Spleen (tissue), 11 donors: ENCODE measurements at regions not wholly inside any gene's neighbourhood (a gene's known extent, or its start where the extent isn't known, plus 50 kb on each side); places are given as distances from the start of the nearest gene placed in this dataset.

Source experiments
- DNase-seq: peaks from one replicate; pipeline ENCODE4 v3.0.0-alpha.2; 2020
- H3K27ac ChIP-seq, 8 donors: fragments of 200-600 bp; sonication (generic) in 7 of 8; 1 replicate in 4 of 8; 2 replicates in 4 of 8; pipeline versions ENCODE4 v1.5.0 to v1.8.0; 2016 to 2021; ENCODE audit warnings: inconsistent platforms in 4 of 8, mild to moderate bottlenecking in 4 of 8, moderate library complexity in 1 of 8
- H3K27me3 ChIP-seq, 7 donors: fragments of 200-600 bp; sonication (generic) in 6 of 7; replicated peaks in 1 of 7; 1 replicate in 4 of 7; 2 replicates in 3 of 7; pipeline versions ENCODE4 v1.5.0 to v1.8.0; 2016 to 2021; ENCODE audit warnings: inconsistent platforms in 3 of 7, mild to moderate bottlenecking in 1 of 7
- H3K36me3 ChIP-seq, 6 donors: fragments of 200-600 bp; sonication (generic) in 5 of 6; 1 replicate in 4 of 6; 2 replicates in 2 of 6; pipeline versions ENCODE4 v1.5.0 to v1.8.0; 2016 to 2021; ENCODE audit warnings: inconsistent platforms in 2 of 6
- H3K4me1 ChIP-seq, 6 donors: fragments of 200-600 bp; sonication (generic) in 5 of 6; 1 replicate in 3 of 6; 2 replicates in 3 of 6; pipeline versions ENCODE4 v1.5.0 to v1.8.0; 2016 to 2021; ENCODE audit warnings: inconsistent platforms in 3 of 6
- H3K4me3 ChIP-seq, 8 donors: fragments of 200-600 bp; sonication (generic) in 7 of 8; 1 replicate in 4 of 8; 2 replicates in 4 of 8; pipeline versions ENCODE4 v1.5.0 to v1.8.0; 2016 to 2021; ENCODE audit warnings: inconsistent platforms in 4 of 8, mild to moderate bottlenecking in 4 of 8, moderate library complexity in 2 of 8
- H3K9me3 ChIP-seq, 8 donors: fragments of 200-600 bp; sonication (generic) in 7 of 8; 1 replicate in 4 of 8; 2 replicates in 4 of 8; pipeline versions ENCODE4 v1.5.0 to v1.8.0; 2016 to 2021; ENCODE audit warnings: inconsistent platforms in 4 of 8
- CTCF ChIP-seq, 11 experiments: fragments of 200-600 bp in 7 of 11; fragments of 450-650 bp in 4 of 11; sonication (generic) in 4 of 11; IDR thresholded peaks in 8 of 11; conservative IDR thresholded peaks in 3 of 11; 1 replicate in 7 of 11; 2 replicates in 4 of 11; pipeline versions ENCODE4 v1.4.0 to v1.8.0; 2016 to 2021; ENCODE audit warnings: antibody characterized with exemption in 11 of 11, inconsistent platforms in 4 of 11, mild to moderate bottlenecking in 1 of 11
- POLR2A ChIP-seq, 3 donors: fragments of 450-650 bp; IDR thresholded peaks; one replicate each; pipeline ENCODE4 v1.5.1; 2017; ENCODE audit warnings: antibody characterized with exemption in 3 of 3, mild to moderate bottlenecking in 1 of 3
- POLR2AphosphoS5 ChIP-seq, 3 donors: sonication (generic); formaldehyde crosslinking; IDR thresholded peaks; one replicate each; pipeline ENCODE4 v1.5.1; 2017; ENCODE audit warnings: antibody characterized with exemption in 3 of 3
- WGBS, 5 donors: extraction: QIAGEN DNeasy Blood & Tissue Kit in 3 of 5; methylation state at CpG; one replicate each; pipeline versions ENCODE4 v1.1.5 to v1.1.7; 2013 to 2018; 5-methylcytosine and 5-hydroxymethylcytosine counted together
- intact Hi-C: fragments of 100-400 bp; cut with DNase I; formaldehyde crosslinking; loops from one replicate; pipeline ENCODE4 v1.15.0; 2023; ENCODE audit warnings: low total_unique reads
- donor health status: healthy with polysubstance abuse.
- donor health status: DM: no; HTN: no; CAD: no; lungs with moderate emphysema.
- donor health status: DM: no; HTN: no; CAD: no.
- donor health status: Bipolar disorder and iron deficiency.
- donor health status: healthy.
- donor health status: DM: no; HTN: no; CAD: no.
- donor health status: DM: yes; HTN: yes; CAD: no.

- Histone ChIP-seq H3K27me3 (no peaks in the 10 kb centered on the region), H3K9me3 (no peaks in the 10 kb centered on the region), H3K27ac (peak overlapping the region; percentile 22 to 87 (median 81)), H3K4me1 (peaks cover 23 to 52% (median 37%) of the 10 kb centered on the region in 6 donors), H3K4me3 (peak overlapping the region; percentile 56 to 85 (median 76)), H3K36me3 (peaks cover 0 to 26% (median 4%) of the 10 kb centered on the region in 6 donors)
- intact Hi-C loops, result no loop called here
- DNase-seq, result no peak
- 2 to 4% (median 3%) methylated on average over 16 of the region's 16 CpGs for WGBS, 5 donors
- TF ChIP-seq POLR2A (IDR thresholded peaks at IDR 0.05) (no peak), POLR2AphosphoS5 (IDR thresholded peaks at IDR 0.05) (no peak), CTCF (IDR thresholded peaks at IDR 0.05 in 8 of 11, conservative IDR thresholded peaks at IDR 0.05 in 3 of 11) (no peak)
These were observed 115.9 kb upstream of the GRK3 start for GRCh38 chr22:25448435-25449051.

GRCh38 chr22:25449781-25450317 lies 114.6 kb upstream of the GRK3 start:
- peak overlapping the region in 3 of 8 donors; percentile 75 to 78 (median 78) for H3K4me3 ChIP-seq
- 87 to 90% (median 89%) methylated on average over 9 of the region's 9 CpGs for WGBS, 5 donors
- intact Hi-C loops, result no loop called here

GRCh38 chr22:25451480-25452114 lies 112.9 kb upstream of the GRK3 start:
- DNase-seq, result no peak
- no peak overlapping the region for H3K4me3 ChIP-seq
- intact Hi-C loops, result no loop called here
- H3K27me3 ChIP-seq, result no peaks in the 10 kb centered on the region
- no peak overlapping the region for H3K27ac ChIP-seq
- H3K36me3 ChIP-seq, result peaks cover 0 to 52% (median 23%) of the 10 kb centered on the region in 6 donors
- peaks cover 23 to 52% (median 37%) of the 10 kb centered on the region in 6 donors for H3K4me1 ChIP-seq
- TF ChIP-seq POLR2AphosphoS5 (IDR thresholded peaks at IDR 0.05) (no peak), POLR2A (IDR thresholded peaks at IDR 0.05) (no peak), CTCF (IDR thresholded peaks at IDR 0.05 in 8 of 11, conservative IDR thresholded peaks at IDR 0.05 in 3 of 11) (no peak)
- no peaks in the 10 kb centered on the region for H3K9me3 ChIP-seq
- WGBS, 5 donors, result 91 to 98% (median 97%) methylated on average over 2 of the region's 2 CpGs

More at GRCh38 chr22:25449781-25450317, 114.6 kb upstream of the GRK3 start:
- Histone ChIP-seq H3K4me1 (peaks cover 23 to 52% (median 37%) of the 10 kb centered on the region in 6 donors), H3K27me3 (no peaks in the 10 kb centered on the region), H3K9me3 (no peaks in the 10 kb centered on the region), H3K36me3 (peaks cover 0 to 39% (median 17%) of the 10 kb centered on the region in 6 donors), H3K27ac (peak overlapping the region in 1 of 8 donors; percentile 87)
- no peak for TF ChIP-seq POLR2A (IDR thresholded peaks at IDR 0.05)
- no peak for TF ChIP-seq CTCF (IDR thresholded peaks at IDR 0.05 in 8 of 11, conservative IDR thresholded peaks at IDR 0.05 in 3 of 11)
- no peak for TF ChIP-seq POLR2AphosphoS5 (IDR thresholded peaks at IDR 0.05)
- DNase-seq, result no peak

GRCh38 chr22:25452116-25452700 lies 112.3 kb upstream of the GRK3 start:
- Histone ChIP-seq H3K4me3 (no peak overlapping the region), H3K9me3 (no peaks in the 10 kb centered on the region), H3K27ac (peak overlapping the region in 2 of 8 donors; percentile 6 to 10), H3K36me3 (peaks cover 0 to 57% (median 25%) of the 10 kb centered on the region in 6 donors), H3K27me3 (no peaks in the 10 kb centered on the region), H3K4me1 (peaks cover 23 to 52% (median 37%) of the 10 kb centered on the region in 6 donors)
- intact Hi-C loops, result no loop called here
- no peak for DNase-seq
- 71 to 83% (median 78%) methylated on average over 10 of the region's 10 CpGs for WGBS, 5 donors
- TF ChIP-seq POLR2AphosphoS5 (IDR thresholded peaks at IDR 0.05) (no peak), POLR2A (IDR thresholded peaks at IDR 0.05) (no peak), CTCF (IDR thresholded peaks at IDR 0.05 in 8 of 11, conservative IDR thresholded peaks at IDR 0.05 in 3 of 11) (no peak)
